NCI-H2196 (cell line): ENCODE measurements at regions not wholly inside any gene's neighbourhood (a gene's known extent, or its start where the extent isn't known, plus 50 kb on each side); places are given as distances from the start of the nearest gene placed in this dataset.
"Not testable (repeated sequence)": the region's sequence is repeated elsewhere in the genome, so short reads cannot be mapped to it uniquely, and the experiment has no call there.

Experiments used
- DNase-seq: peaks from one replicate; lab custom pipeline; 2025; ENCODE audit not compliant: unreplicated experiment; lab: John Stamatoyannopoulos, UW

- DNase-seq, result no peak
Measured at GRCh38 chr20:48339190-48339985, 488.4 kb downstream of the PREX1 start.

DNA sequence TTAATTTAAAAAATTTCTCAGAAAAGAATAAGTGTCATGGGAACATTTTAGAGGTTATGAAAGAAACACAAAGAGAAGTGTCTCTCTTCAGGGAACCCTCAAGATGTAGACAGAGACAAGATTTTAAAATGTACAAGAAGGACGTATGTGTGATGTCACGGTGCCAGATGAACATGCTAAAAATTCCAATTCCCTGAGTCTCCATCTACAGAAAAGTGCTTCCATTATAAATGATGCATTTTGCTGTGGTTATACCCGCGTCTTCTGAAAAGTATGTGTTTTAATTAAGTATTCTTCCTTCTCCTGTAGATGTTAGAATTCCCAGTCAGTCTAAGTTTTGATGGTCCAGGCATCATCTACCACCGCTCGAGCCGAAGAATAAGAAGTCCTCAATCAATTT lies 489.1 kb downstream of the PREX1 start:
- DNase-seq, result no peak

DNA sequence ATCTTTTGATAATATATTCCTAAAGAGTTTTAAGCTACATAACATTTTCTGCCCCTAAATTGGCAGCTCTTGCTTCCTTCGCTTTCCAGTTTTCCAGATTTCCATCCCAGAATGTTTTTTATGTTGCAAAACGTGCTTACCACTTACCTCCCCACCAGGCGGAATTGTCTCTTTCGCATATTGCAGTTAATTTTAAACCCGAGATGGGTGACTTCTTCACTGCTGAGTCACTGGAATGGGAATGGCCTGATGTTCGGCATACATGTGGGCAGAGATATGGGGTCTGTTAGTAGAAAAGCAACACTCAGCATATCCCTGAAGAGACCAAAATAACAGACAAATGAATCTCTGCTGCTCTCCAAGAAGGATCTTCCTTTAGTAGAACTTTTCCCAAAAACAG lies 491.2 kb downstream of the PREX1 start:
- DNase-seq, result no peak

DNA sequence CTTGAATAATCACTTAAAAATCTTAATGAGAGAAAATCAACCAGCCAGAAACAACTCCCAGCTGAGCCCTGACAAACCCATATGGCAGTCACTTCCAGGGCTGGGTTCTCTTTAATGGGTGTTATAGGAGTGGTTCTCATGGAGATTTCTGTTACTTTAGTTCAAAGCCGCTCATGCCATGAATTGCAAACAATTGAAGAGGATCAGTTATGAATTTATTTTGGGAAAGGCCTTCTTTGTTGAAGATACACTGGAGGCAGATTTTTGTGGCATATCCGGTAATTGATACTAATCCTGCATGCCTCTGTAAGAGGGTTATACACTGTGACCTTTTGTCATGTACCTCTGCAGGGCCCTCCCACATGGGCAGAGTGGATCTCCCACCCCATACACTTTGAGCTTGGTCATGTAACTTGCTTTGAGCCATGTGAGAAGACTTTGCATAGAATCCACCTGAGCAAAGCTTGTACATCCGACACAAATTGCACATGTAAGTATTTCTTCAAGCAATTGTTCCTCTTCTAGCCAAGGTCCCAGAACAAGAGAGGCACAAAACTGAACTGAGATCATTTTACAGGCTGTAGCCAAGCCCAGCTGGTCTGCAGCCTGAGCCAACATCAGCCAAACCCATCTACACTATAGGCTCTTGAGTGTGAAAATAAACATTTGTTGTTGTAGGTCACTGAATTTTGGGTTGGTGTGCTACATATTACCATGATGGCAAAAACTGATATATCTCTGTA lies 492.3 kb downstream of the PREX1 start:
- peak; percentile 44 for DNase-seq

DNA sequence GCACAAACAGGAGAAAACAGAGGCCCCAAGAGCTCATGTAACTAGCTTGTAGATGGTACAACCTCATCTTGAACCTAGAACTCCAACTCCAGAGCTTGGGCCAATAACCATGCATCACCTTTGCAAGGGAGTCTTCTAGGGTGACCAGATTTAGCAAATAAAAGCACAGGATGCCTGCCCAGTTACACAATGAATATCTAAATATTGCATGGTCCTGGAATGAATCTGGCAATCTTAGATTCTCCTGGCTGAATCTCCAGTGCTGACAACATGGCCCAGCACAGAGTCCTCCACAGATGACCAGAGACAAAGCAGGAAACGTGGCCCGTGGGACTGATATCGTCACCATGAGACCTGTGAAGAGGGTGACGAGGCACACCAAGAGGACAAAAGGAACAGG lies 494.1 kb downstream of the PREX1 start:
- no peak for DNase-seq

- no peak for DNase-seq
Measured at GRCh38 chr20:48332555-48332954, 495.2 kb downstream of the PREX1 start.

- DNase-seq, result no peak
Measured at GRCh38 chr20:48331518-48332286, 496.1 kb downstream of the PREX1 start.

- DNase-seq, result no peak
Measured at GRCh38 chr20:48329676-48330664, 497.8 kb downstream of the PREX1 start.

DNA sequence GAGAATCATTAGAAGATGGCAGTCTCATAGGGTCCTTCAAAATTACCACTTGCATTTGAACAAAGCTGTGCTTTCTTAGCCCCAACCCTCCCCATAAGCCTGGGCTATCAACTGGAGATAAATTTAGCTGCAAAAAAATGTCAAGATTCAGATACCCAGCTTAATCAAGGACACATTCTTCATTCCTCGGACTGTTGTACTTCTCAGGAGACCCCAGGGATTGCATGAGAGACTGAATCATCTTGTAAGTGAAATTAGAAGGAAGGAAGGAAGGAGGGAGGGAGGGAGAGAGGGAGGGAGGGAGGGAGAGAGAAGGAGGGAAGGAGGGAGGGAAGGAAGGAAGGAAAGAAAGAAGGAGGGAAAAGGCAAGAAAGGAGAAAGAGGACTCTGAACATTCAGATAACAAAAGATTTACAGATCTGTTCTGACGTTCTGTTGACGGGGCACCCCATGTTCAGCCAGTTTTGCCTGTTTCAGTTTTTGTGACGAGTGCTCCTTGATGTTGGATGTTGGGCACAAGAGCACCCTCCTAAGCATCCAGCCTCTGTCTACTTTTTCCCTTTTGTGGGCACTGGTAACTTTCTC lies 498.7 kb downstream of the PREX1 start:
- DNase-seq, result no peak

DNA sequence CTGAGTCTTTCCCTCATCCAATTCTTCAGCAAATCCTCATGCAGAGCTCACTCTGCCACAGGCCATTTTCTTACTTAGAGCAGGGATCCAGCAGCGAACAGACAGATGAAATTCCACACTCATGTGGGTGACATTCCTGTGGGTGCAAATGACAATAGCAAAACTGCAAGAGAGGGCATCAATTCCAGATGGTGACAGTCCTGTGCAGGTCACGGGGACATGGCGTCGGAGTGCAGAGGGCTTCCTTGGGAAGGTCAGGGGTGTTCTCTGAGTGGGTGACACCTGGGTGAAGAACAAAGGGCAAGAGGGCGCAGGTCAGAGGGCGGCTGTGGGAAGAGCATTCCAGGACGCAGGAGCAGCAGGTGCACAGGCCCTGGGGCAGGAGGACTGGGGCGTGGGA lies 500.0 kb downstream of the PREX1 start:
- DNase-seq, result not testable (repeated sequence)

DNA sequence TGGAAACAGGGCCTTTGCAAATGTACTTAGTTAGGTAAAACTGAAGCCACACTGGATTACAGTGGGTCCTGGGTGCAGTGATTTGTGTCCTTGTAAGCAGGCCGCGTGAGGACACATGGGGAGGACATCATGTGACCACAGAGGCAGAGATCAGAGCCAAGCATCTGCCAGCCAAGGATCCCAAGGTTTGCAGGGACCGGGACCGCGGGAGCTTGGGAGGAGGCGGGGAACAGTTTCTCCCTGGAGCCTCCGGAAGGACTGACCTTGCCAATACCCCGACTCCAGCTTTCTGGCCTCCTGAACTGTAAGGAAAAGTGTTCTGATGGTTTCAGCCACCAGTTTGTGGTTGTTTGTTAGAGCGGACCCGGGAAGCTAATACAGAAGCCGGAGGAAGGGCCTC lies 500.9 kb downstream of the PREX1 start:
- DNase-seq, result no peak

- DNase-seq, result no peak
Measured at GRCh38 chr20:48326434-48326691, 501.4 kb downstream of the PREX1 start.

DNA sequence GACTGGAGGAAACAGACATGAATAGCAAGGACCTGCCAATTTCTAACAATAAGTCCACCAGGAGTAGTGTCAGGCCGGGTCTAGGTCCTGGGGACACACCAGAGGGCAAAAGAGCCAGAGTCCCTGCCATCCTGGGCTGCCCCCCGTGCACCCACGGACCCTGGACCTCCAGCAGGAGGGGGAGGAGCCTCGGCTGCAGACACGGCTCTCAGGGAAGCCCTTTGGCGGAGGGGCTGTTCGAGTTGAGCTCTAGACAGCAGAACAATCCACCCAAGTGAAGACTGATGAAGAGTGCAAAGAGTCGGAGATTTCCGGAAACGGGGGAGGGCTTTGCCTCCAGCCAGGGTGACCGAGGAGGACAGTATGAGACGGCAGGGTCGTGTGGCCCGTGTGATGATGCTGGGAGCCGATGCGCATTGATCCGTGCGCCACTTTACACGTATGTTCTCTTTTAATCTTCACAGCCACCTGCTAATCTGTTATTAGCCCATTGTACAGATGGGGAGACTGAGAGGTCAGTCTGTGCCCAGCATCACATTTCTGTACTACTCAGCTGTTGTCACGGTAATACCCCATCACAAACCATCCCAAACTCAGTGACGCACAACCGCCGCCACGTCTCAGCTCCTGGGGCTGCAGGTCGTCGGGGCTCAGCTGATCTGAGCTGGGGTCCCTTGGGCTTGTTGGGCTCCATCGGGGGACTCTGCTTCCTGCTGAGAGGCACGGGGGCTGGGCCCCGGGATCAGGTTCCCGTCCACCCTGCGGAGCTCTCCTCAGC lies 502.0 kb downstream of the PREX1 start:
- DNase-seq, result no peak

- DNase-seq, result no peak
Measured at GRCh38 chr20:48324744-48325143, 503.1 kb downstream of the PREX1 start.

DNA sequence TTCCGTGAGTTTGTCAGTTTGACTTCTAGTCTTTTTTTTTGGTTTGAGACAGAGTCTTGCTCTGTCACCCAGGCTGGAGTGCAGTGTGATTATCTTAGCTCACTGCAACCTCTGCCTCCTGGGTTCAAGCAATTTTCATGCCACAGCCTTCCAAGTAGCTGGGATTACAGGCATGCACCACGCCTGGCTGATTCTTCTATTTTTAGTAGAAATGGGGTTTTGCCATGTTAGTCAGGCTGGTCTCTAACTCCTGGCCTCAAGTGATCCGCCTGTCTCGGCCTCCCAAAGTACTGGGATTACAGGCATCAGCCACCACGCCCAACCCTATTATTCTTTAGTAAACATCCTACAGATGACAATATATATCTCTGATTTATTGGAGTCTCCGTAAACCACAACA lies 506.5 kb downstream of the PREX1 start:
- DNase-seq, result no peak

GRCh38 chr20:48319943-48320584 lies 507.7 kb downstream of the PREX1 start:
- no peak for DNase-seq

- DNase-seq, result no peak
Measured at GRCh38 chr20:48317578-48317977, 510.2 kb downstream of the PREX1 start.

DNA sequence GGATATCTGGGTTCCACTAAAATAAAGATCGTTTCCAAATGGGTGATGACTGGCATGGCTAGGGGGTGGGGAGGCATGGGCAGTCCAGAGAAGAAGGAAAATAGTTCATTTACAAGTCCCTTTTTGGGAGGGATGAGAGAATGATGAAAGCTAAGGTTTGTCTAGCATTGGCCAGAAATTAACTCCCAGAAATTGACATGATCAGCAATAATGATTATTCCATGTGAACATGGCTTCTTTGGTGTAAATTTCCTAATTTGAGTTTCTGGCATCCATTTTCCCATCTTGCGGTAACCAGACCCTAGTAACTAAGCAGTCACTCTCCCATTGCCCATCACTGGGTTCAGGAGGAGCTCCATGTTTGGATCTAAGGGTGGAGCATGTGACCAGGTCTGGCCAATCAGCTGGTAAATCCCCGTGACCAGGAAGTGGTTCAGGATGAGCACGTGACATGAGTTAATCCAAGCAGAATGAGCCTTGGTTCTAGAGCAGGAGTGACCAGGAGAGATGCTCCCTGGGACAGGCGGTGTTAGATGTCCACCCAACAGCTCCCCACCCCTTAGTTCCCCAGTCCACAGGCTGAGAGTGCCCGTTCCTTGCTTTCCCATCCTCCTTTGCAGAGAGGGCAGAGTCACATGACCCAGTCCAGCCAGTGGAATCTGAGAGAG lies 512.7 kb downstream of the PREX1 start:
- no peak for DNase-seq

DNA sequence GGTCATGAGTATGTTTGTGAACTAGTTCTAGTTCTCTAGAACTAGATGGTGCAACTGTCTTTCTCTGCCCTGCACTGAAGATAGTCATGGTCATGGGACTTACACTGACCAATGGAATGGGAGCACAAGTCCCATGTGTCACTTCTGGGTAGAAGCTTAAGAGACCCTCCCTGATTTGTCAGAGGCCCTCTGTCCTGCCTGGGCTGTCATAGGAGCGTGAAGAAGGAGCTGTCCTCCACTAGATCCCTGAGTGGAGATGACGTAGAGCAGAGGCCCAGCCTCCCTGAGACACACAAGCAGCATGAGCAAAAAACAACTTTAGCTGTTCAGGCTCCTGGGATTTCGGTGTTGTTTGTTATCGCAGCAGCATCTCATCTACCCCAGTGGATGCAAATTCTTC lies 514.5 kb downstream of the PREX1 start:
- DNase-seq, result no peak
